Left lobe of liver (tissue), 2 donors: ENCODE measurements at regions not wholly inside any gene's neighbourhood (a gene's known extent, or its start where the extent isn't known, plus 50 kb on each side); places are given as distances from the start of the nearest gene placed in this dataset.
A peak's percentile ranks its signal among the peaks of the same experiment; 100 is the strongest.

Experiments used
- ATAC-seq: fragments of 200-7000 bp; cut with Tn5 transposase; one replicate; pipeline ENCODE4 v1.9.1; 2020; ENCODE audit warnings: mild to moderate bottlenecking, moderate library complexity
- DNase-seq: peaks from one replicate; pipeline ENCODE4 v3.0.0-alpha.2; 2020; ENCODE audit warnings: low spot score
- donor health status: DM: no; HTN: no; CAD: no; lungs with moderate emphysema.
- donor health status: DM: no; HTN: yes; CAD: no.

DNA sequence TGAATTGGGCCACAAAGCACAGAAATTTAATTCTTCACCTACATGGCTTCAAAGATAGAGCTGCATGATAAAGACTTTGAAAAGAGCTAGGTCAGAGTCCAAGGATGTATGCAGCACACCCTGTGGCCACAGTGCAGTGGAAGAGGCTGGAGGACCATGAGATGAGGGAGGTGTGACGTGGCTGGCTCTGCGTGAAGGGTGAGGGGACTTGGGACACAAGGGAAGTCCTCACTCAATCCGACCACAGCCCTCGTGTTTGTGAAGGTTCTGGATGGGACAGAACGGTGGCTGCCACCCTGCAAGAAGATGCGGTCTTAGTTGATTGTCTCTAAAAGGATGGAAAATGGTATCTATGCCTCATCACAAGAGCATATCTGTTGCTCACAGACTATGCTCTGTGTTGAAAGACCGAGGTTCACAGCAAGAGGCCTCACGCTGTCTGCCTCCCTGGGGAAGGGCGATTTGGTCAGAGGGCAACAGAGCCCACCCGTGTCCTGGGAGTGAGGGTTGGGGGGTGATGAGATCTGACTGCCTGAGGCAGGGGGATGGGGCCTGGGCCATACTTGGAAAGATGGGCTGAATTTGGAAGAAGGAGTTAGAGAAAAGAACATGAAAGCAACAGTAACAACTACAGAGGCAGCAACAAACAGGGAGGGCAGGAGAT lies 174.4 kb upstream of the SHH start:
- DNase-seq, result no peak
- ATAC-seq, result no peak

DNA sequence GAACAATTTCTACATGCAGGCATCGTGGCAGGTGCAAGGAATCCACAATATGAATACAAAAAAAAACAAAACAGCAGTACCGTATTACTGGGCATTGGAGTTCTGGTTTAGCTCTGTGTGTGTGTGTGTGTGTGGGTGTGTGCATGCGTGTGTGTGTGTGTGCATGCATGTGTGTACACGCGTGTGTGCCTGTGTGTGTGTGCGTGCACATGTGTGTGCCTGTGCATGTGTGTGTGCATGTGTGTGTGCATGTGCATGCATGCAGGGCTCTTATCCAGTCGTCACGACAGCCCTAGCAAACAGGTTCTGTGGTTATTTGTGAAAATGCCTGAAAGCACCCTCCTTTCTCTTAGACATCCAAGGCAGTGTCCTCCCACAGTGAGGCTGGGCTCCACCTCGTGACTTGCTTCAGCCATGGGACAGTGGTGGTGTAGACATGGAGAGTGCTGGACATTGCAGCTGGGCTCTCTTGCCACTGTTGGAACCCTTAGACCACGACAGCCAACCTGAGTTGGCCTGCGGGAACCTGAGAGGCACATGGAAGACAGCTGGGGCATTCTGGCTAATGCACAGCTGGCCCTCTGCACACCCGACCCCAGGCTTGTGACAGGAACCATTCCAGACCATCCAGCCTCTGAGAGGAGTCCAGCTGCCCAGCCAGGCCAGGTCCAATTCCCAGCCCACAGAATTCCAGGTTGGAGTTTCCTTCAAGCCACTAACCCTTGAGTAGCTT lies 173.4 kb upstream of the SHH start:
- ATAC-seq (no peak), DNase-seq (peak; percentile 22)

DNA sequence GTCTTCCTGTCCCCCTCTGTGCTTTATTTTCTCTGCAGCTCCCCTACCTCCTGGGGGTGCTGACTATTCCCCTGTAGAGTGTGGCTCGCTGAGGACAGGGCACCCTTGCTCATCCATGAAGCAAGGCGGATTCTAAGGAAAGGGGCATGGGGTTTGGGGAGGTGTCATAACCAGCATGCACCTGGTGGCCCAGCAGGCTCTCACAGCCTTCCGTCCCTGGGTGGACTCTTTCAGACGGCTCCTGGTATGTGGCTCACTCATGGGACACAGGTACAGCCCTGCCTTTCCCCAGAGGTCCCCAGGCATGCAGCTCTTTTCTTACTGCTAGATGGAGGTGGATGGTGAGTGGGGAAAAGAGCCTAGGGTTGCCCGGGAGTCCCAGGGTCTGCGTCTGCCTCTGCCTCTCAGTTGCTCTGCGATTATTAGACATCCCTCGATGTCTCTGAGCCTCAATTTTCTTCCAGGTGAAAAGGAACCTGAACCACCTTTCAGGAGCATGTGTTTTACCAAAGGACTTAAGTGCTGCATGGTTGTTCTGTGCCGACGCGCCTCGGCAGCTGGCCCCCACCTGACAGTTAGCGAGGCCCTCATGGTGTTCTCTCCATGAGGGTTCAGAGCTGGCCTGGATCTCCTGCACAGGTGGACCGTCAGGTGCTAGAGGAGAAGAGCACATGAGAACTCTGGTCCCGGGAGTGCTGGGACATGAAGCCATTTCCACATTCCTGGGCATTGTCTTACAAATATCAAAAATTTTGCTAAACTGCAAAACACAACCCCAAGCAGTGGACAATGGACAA lies 172.5 kb upstream of the SHH start:
- peak; percentile 30 for DNase-seq

DNA sequence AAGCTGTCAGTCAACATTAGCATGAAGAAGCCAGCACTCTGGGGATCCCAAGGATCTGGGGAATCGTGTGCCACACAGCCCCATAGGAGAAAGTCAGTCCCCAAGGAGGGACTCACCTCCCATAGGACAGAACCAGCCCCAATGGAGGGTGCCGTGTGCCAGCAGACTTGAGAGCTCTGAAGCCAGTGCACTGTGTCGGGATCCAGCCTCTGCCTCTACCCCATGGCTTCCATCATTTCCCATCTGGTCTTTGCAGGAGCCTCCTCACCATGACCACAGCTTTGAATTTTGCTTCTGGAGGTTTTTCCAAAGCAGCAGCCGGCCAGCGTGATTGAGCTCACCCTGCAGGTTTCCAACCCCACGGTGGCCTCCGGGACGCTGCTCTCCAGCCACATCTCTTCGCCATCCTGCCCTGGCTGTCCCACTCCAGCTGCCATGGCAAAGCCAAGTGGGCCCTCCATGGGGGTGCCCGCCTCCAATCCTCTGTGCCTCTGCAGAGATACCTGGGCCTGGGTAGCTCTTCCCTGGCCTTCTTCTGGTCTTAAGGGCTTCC lies 171.8 kb upstream of the SHH start:
- DNase-seq (no peak), ATAC-seq (no peak)

More for the DNA sequence above, 172.5 kb upstream of the SHH start:
- ATAC-seq, result no peak

DNA sequence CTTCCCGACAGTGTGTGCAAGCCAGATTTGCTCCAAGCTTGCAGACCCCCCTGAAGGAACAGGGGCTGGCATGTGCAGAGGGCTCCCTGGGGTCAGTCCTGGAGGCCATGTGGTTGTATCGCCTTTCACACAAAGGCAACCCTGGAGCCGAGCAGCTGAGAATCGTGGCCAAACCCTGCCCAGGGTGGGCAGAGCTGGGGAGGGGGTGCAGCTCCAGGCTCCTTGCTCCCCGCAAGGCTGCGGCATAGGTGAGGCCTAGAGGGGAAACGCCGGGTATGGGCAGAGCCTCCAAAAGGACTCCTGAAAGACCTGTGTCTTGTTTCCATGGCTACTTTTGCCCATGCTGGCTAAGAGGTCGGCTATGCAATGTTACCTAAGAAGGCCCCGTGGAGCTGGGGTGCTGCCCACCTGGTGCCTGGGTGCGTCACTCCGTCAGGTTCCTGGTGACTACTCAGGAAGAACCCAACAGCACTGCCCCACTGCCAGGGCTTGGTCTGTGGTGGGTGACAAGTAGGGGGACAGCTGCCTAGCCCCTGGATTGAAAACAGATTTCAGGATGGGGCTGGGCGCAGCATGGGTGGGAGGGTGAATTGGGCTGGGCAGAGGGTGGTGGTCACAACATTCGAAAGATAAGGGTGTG lies 171.0 kb upstream of the SHH start:
- ATAC-seq (no peak), DNase-seq (peak; percentile 30)

DNA sequence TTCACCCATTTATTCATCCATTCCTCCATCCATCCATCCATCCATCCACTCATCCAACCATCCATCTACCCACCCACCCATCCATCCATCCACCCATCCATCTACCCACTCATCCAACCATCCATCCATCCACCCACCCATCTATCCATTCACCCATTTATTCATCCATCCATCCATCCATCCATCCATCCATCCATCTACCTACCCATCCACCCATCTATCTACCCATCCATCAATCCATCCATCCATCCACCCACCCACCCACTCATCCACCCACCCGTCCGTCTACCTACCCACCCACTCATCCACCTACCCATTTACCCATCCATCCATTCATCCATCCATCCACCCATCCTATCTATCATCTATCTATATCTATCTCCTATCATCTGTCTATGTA lies 169.4 kb upstream of the SHH start:
- ATAC-seq (no peak), DNase-seq (no peak)

DNA sequence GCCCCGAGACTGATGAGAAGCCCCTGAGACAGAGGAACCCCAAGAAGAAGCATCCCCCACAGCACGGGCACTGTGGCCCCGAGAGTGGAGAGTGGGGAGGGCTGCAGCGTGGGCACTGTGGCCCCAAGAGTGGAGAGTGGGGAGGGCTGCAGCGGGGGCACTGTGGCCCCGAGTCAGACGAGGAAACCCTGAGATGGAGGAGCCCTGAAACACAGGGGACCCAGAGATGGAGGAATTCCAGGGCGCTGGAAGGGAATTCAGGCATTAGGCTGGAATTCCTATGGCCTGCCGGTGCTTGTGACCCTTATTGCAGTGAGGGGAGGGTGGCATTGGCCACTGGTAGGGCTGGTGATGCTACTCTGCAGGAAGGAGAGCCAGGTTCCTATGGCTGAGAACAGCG lies 168.6 kb upstream of the SHH start:
- ATAC-seq, result no peak
- DNase-seq, result peak; percentile 28

DNA sequence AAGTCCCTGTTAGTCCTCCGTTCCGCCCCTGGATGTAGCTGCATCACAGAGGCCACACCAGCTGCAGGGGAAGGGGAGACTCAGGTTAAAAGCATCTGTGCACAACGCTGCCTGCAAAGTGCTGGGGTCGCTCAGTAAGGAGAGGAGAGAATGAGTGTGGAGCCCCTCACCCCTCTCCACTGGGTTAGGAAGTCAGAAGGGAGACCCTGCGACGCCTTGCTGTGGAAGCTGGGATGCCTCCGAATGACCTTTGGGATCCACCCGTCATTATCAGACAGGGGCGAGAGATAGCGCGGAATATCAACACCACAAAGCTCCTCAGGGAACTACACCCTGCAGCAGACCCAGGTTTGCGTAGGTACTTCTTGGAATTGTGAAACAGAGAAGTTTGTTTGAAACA lies 167.7 kb upstream of the SHH start:
- ATAC-seq (no peak), DNase-seq (peak; percentile 16)

DNA sequence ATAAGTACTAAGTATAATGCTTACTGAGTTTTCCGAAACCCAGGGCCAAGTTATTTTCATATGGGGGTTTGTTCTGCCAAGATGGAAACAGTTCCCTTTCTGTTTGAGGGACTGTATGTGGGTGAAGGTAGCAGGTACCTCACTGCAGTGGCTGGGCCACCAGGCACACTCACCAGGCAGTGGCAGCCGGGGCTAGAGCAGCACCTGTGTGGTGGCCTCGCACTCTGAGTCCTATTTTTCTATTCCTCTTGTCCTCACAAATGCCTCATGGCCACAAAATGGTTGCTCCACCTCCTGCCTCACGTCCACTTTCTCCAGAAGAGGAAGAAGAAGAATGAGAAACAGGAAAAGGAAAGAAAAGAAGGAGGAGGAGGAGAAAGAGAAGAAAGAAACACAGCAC lies 167.3 kb upstream of the SHH start:
- no peak for ATAC-seq
- DNase-seq, result peak; percentile 18

DNA sequence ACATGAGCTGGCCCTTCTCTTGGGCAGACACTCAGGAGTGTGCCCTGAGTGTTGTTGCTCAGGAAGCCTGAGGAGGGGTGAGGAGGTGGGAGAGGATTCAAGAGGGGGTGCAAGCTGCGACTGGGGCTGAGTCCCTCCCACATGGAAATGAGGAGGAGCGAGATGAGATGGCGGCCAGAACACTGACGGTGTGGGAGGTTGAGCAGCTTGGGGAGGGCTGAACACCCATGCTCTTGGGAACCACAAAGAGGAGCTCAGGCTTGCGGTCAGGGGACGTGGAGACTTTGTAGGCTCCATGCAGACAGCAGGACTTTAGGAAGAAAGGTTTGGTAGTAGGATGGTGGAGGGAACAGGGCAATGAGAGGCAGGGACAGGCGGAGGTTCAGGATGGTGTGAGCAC lies 163.2 kb upstream of the SHH start:
- DNase-seq, result peak; percentile 6
- no peak for ATAC-seq

DNA sequence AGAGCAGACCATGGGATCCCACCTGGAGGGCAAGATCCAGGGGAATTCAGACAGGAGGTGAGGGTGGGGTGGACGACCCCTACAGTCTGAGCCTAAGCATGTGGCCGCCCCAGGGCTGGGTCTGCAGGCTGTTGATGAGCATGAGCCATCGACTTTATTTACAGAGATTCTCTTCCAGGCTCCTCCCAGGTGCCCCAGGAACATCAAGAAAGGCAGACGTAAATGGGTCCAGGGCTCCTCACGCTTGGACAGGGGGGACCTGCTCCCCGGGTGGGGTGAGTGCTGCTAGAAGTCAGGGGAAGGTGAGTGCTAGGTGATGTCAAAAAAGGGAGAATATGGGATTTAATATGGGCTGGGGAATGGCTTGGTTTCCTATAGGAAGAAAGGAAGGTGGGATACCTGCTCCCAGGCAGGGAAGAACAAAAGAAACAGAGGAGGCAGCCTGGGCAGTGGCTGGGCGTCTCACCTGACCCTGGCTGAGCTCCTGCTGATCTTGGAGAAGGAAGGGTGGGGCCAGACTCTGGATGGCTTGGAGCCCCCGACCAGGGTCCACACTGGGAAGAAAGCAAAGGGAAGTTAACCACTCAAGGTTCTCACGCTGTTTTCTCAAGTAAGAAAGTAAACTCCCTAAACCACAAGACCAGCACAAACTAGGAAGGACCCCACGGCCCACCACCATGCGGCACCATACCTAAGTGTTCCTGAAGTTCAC lies 162.1 kb upstream of the SHH start:
- ATAC-seq, result no peak
- peak; percentile 23 for DNase-seq

DNA sequence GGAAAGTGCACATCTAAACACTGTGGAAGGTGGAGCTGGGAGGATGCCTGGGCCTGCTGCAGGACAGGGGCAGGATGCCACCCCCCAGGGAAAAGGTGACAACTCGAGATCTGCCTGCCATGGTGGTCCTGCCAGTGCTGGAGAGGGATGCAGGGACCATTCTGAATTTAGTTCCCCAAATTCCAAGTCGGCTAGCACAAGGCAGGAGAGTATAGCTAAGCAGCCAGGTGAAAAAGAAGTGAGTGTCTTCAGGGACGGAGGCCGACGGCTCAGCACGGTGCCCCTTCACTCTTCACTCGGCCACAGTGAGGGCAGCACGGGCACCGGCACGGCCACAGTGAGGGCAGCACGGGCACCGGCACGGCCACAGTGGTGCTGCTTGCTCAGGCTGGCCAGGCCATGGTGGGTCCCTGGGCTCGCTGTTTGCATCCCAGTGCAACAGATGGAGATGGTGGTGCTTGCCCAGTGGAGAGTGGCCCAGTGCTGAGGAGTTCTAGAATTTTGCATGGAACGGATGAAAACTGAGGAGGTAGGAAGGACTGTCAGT lies 161.3 kb upstream of the SHH start:
- ATAC-seq (no peak), DNase-seq (peak; percentile 26)

DNA sequence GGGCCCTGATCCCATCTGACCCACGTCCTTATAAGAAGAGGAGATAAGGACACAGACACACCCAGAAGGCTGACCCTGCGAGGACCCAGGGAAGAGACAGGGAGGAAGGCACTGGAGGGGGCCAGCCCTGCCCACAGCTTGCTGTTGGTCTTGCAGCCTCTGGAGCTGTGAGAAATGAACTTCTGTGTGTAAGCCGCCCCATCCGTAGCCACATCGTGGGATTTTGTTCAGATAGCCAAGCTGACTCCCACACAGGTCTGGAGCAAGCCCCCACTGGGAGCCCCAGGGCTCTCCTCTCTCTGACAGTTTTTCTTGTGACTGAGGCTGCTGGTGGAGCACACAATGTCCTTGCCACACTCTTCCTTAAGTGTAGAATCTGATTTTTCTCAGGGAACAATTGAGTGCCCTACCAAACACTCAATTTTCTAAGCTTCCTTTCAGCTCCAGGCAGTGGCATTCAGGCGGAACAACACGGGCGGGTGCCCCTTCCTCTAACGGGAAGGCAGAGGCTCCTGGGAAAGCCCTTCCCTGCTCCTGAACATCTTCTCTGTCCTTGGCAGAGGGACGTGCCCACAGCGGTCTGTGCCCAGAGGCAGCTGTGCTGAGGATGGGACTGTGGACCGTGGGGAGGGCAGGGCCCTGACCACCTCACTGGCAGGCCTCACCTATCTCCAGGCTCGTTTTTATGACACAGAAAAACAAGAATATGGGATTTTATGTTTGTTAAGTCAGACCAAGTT lies 160.6 kb upstream of the SHH start:
- ATAC-seq, result no peak
- peak; percentile 15 for DNase-seq

DNA sequence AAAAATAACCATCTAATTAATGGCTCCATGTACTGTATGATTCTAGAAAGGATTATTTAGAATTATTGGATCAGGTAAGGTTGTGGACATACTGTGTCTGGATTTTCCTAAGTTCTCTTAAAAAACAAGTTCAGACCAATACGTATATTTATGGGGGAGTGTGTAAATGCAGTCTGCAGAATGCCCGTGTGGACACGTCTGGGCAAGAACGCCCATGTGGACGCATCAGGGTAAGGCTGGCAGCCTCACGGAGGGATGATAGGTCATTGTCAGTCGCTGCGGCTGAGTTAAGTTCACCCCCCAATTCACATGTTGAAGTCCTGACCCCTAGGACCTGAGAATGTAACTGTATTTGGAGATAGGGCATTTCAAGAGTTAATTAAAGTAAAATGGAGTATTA lies 160.0 kb upstream of the SHH start:
- DNase-seq, result peak; percentile 23
- ATAC-seq, result no peak

DNA sequence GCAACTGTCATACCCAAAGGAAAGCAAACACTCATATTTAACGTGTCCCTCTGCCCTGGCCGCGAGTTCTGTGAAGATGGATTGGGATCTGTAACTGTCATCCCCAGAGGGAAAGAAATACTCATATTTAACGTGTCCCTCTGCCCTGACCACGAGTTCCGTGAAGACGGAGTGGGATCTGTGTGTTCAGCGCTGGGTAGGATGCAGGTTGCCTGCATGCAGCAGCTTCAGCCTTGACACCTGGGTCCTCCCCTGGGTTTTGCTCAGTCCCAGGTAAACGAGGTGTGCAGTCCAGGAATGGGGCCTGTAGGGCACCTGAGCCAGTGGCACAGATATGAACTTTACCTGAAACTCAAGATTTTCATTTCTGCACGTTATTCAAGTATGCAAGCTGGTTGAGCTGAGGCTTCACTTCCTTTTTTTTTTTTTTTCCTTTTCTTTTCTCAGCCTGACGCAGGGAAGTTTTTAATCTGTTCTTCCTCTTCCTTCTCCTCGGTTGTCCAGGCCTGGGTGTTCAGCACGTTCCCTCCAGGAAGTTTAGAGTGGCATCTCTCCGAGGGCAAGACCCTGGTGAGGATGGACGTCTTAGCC lies 159.0 kb upstream of the SHH start:
- DNase-seq (peak; percentile 10), ATAC-seq (no peak)

DNA sequence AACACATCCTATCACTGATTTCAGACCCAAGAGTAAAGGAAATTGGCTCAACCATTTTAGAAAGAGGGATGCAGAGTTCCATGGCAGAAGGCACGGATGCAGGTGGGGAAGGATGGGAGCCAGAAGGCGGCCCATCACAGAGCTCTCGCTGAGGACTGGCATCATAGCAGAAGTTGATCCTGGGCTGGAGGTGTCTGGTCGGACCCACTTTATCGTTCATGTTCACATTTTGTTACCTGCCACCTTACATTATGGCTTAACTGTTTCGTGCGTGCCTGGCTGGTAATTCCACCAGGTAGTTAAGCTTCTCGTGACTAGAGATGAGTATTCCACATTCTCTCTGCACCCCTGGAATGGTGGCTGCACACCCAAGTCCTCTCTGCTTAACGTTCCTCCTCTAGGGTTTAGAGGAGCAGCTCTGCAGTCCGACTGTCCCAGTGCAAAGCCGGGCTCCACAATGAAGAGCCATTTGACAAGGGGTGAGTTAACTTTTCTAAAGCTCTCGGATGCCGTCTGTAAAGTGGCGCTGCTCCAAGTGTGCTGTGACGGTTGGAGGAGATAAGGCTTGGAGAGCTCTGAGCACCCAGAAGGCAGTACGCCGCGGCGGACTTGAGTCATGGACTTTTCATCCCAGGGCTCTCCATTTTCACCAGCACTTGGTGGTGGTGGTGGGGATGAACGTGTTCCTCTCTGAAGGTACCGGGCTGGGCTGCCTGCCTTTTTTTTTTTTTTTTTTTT lies 157.1 kb upstream of the SHH start:
- ATAC-seq (no peak), DNase-seq (peak; percentile 36)

DNA sequence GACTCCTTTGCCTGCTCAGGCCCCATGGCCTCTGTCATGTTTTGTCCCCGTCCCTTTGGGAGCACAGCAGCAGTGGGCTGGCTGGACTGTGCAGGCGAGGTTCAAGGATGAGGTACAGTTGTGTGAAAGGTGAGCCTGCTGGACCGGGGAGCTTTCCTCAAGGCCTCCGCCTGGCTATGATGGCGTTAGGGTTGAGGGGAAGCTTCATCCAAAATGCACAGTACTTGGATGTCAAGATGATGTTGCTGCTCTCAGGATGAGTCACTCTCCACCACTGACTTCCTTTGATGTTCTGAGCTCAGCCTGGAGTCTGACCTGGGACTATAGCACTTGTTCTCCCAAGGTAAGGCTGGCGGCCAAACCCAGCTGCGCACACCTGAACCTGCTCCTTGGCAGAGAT lies 152.7 kb upstream of the SHH start:
- DNase-seq (no peak), ATAC-seq (no peak)

DNA sequence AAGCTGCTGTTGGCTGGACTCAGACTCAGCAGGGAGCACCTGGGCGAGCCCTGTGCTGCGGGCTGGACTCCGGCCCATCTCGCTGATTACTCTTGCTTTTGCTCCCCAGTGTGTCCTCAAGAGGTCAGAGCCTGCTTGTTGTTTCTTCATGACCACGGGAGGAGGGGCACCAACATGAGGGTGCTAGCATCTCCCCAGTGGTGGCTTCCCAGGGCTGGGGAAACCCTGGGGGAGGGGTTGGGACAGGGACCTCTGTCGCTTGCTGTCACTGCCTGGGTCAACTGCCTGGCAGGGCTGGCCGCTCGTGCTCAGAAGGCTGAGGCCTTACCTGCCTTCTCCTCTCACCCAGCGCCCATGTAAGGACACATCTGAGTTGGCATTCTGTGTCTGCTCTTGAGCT lies 152.3 kb upstream of the SHH start:
- DNase-seq, result no peak
- no peak for ATAC-seq
